Kasumi-1 (cell line): ENCODE measurements at regions not wholly inside any gene's neighbourhood (a gene's known extent, or its start where the extent isn't known, plus 50 kb on each side); places are given as distances from the start of the nearest gene placed in this dataset.

Source experiments
- DNase-seq, 2 experiments: peaks; one replicate each; lab custom pipeline; 2025; lab: John Stamatoyannopoulos, UW

DNA sequence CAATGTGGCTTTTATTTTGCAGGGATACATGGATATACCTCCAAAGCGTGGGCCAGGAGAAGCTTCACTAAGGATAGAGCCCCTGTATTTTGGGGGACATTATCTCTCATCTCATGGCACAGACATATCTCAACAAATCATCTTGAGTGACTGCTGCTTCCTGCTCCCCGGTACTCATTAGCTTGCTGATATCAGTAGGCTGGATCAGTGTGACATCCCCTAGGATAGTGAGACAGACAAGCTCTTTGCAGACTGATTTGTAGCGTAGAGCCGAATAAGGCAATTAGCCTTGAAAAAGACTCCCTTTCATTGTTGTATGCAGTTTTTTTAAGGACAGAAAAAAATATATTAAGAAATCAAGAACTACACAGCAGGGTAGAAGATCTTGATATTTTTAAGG lies 237.7 kb upstream of the CDH9 start:
- DNase-seq = no peak

GRCh38 chr5:27275345-27275744 lies 237.0 kb upstream of the CDH9 start:
- DNase-seq = no peak

- DNase-seq = no peak
These were observed 231.4 kb upstream of the CDH9 start for GRCh38 chr5:27269766-27270165.

DNA sequence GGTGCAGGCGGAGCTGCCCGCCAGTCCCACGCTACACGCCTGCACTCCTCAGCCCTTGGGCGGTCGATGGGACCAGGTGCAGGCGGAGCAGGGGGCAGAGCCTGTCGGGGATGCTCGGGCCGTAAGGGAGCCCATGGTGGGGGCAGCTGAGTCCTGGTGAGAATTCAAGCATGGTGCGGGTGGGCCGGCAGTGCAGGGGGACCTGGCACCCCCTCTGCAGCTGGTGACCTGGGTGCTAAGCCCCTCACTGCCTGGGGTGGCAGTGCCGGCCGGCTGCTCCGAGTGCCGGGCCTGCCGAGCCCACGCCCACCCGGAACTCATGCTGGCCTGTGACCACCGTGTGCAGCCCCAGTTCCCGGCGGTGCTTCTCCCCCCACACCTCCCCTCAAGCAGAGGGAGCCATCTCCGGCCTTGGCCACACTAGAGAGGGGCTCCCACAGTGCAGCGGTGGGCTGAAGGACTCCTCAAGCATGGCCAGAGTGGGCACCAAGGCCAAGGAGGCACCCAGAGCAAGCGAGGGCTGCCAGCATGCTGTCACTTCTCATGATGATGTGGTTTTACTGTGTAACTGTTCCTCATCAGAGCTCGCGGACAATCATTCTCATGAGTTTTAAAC lies 228.9 kb upstream of the CDH9 start:
- DNase-seq = no peak

DNA sequence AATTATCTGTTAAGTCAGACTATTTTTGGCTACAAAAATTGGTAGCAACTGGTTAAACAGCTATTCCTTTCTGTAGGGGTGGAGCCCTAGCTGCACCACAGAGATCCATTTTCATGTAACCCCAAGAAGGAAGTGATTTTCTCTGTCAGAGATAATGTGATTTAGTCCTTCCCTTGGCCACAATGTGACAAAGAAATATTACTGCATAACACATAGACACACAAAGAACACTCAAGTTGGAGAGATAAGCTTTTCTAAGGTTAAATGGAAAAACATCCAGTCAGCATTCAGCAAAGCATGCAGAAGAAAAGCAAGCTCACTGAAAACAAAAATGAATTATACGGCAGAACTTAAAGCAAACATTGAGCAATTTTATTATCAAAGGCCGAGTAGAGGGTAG lies 227.8 kb upstream of the CDH9 start:
- no peak for DNase-seq

DNA sequence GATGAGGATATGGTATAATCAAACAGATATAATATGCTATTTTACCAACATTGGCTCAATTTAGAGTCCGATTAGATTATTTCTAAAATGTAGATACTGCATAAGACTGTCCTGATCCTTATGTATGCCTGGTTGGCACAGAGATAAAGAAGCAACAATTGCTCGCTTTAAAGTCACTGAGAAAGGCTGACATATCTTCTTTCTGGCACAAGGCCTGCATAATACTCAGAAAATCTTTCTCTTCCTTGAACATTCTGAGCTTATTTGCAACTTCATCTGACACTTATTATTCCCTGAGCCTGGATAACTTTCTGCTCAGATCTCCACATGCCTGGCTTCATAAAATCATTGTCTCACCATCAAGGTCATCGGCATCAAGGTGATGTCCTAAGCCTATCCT lies 219.3 kb upstream of the CDH9 start:
- DNase-seq = no peak

GRCh38 chr5:27252911-27253310 lies 214.5 kb upstream of the CDH9 start:
- DNase-seq = no peak

- DNase-seq = no peak
These were observed 203.9 kb upstream of the CDH9 start for GRCh38 chr5:27242258-27242626.

- peak in 1 of 2 experiments; percentile 9 for DNase-seq
These were observed 203.3 kb upstream of the CDH9 start for GRCh38 chr5:27241564-27242257.

DNA sequence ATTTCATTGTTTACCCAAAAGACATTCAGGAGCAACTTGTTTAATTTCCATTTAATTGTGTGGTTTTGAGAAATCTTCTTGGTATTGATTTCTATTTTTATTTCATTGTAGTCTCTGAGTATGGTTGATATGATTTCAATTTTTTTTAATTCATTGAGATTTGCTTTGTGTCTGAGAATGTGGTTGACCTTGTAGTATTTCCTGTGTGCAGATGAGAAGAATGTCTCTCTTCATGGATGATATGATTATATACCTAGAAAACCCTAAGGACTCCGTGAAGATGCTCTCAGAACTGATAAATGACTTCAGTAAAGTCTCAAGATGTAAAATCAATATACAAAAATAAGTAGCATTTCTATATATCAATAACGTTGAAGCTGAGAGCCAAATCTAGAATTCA lies 202.4 kb upstream of the CDH9 start:
- no peak for DNase-seq

GRCh38 chr5:27234916-27235315 lies 196.5 kb upstream of the CDH9 start:
- DNase-seq = no peak

DNA sequence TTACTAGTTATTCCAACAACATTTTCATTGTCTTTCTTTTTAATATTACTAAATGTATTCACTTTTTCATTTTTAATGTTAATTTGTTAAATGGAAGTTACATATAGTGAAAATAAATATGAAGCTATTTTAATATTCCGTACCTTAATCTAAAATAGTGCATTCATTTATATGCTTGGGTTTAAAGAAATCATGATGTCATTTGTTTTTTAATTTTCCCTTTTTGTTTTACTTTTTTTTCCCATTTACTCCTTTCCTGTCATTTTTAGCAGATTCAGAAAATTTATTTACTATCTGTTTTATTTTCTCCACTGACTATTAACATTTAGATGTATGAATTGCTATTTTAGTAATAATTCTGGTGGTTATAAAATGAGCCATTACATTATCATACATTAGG lies 183.0 kb upstream of the CDH9 start:
- no peak for DNase-seq

- DNase-seq = no peak
These were observed 182.4 kb upstream of the CDH9 start for GRCh38 chr5:27220752-27221151.

- DNase-seq = no peak
These were observed 179.6 kb upstream of the CDH9 start for GRCh38 chr5:27217977-27218376.

- DNase-seq = no peak
These were observed 179.0 kb upstream of the CDH9 start for GRCh38 chr5:27217155-27217956.

DNA sequence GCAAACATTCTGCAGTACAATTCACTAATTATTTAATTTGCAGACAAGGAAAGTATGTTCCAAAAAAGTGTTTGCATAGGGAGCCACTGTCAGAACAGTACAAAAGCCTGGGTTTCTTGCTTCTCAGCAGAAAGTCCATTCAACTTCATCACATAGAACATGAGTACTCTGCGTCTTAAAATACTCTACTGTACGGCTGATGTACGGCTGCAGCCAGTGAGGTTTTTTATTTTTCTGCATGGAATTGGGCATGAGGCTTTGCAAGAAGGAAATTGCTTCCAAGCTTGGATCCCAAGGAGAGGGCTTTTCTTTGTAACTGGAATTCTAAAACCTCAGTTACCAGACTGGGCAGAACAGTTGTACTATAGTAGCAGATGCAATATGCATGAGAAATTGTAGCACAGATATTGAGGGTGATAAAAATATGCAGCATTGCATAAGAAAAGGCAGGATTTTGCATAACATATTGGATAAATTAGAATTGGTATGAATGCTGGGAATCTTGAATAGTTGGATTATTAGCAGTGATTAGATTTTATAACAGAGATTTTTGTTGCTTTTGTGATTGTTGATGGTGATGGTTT lies 178.1 kb upstream of the CDH9 start:
- no peak for DNase-seq

DNA sequence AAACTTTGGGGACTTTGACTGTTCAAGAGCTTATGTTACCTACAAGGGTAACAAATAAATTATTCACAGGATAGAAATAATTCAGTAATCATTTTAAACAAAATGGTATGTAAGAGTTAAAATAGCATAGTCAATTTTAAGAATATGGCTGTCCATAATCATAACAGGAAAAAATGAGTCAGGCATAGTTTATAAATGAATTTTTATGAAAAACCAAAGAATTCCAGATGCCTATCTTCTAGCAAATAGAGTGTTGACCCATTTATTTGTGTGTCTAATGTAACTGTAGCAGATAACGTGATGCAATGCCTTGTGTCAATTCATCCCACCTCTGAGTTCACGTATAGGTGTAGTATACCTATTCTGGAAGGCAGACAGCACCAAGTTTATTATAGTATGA lies 169.7 kb upstream of the CDH9 start:
- no peak for DNase-seq

GRCh38 chr5:27191786-27192510 lies 153.6 kb upstream of the CDH9 start:
- no peak for DNase-seq

DNA sequence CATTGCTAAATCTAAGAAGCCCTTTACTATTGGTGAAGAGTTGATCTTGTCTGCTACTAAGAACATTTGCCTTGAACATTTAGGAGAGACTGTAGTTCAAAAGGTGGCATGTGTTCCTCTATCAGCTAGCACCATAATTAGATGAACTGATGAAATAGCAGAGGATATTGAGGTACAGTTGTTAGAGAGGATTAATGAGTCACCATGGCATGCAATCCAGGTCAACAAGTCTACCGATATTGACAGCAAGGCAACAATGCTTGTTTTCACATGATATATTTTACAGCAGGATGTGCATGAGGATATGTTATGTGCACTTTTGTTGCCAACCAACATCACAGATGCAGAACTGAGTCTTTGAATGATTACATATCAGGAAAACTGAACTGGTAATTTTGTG lies 134.3 kb upstream of the CDH9 start:
- DNase-seq = no peak

GRCh38 chr5:27171761-27172261 lies 133.4 kb upstream of the CDH9 start:
- no peak for DNase-seq

GRCh38 chr5:27158775-27159174 lies 120.4 kb upstream of the CDH9 start:
- no peak for DNase-seq

- no peak for DNase-seq
These were observed 119.8 kb upstream of the CDH9 start for GRCh38 chr5:27158171-27158570.
